IPS DF 6.9 (cell line): ENCODE measurements at regions not wholly inside any gene's neighbourhood (a gene's known extent, or its start where the extent isn't known, plus 50 kb on each side); places are given as distances from the start of the nearest gene placed in this dataset.

Experiments used
- DNase-seq: peaks from one replicate; pipeline ENCODE4 v3.0.0-alpha.2; 2013; ENCODE audit warnings: low read depth, low spot score
- H3K27ac ChIP-seq: one replicate; pipeline ENCODE4 v1.5.1; 2013; ENCODE audit warnings: low read length, control low read depth
- H3K27me3 ChIP-seq: 2 replicates; pipeline ENCODE4 v1.6.1; 2013; ENCODE audit warnings: mild to moderate bottlenecking, low read length; ENCODE audit not compliant: control insufficient read depth, insufficient read depth
- H3K36me3 ChIP-seq: 2 replicates; pipeline ENCODE4 v1.6.1; 2013; ENCODE audit warnings: low read length; ENCODE audit not compliant: control insufficient read depth, insufficient read depth
- H3K4me1 ChIP-seq: 2 replicates; pipeline ENCODE4 v1.6.1; 2013; ENCODE audit warnings: low read length; ENCODE audit not compliant: control insufficient read depth, insufficient read depth
- H3K4me3 ChIP-seq: 2 replicates; pipeline ENCODE4 v1.5.1; 2013; ENCODE audit warnings: mild to moderate bottlenecking, low read length
- H3K9me3 ChIP-seq: 2 replicates; pipeline ENCODE4 v1.6.1; 2013; ENCODE audit warnings: low read length, inconsistent platforms; ENCODE audit not compliant: control insufficient read depth, insufficient read depth
- WGBS: extraction: QIAGEN DNeasy Blood & Tissue Kit; methylation state at CpG from one replicate; pipeline ENCODE4 v1.1.7; 2013; ENCODE audit warnings: mixed read lengths, missing lambda C conversion rate; ENCODE audit not compliant: insufficient read length, insufficient coverage; 5-methylcytosine and 5-hydroxymethylcytosine counted together

GRCh38 chr10:2121929-2122328, 384.6 kb upstream of the ADARB2 start:
- Histone ChIP-seq H3K9me3 (no peaks in the 10 kb centered on the region; the same call in 1 of the 2 replicates), H3K27ac (no peak overlapping the region), H3K4me1 (no peaks in the 10 kb centered on the region; the same call in 1 of the 2 replicates), H3K4me3 (no peak overlapping the region), H3K36me3 (no peaks in the 10 kb centered on the region; the same call in 1 of the 2 replicates), H3K27me3 (no peaks in the 10 kb centered on the region)
- no CpG with 5 or more reads among the region's 5 CpGs for WGBS
- no peak for DNase-seq

GRCh38 chr10:2121315-2121714, 384.0 kb upstream of the ADARB2 start:
- Histone ChIP-seq H3K9me3 (no peaks in the 10 kb centered on the region; the same call in 1 of the 2 replicates), H3K27ac (no peak overlapping the region), H3K36me3 (no peaks in the 10 kb centered on the region; the same call in 1 of the 2 replicates), H3K4me1 (no peaks in the 10 kb centered on the region; the same call in 1 of the 2 replicates), H3K4me3 (no peak overlapping the region), H3K27me3 (no peaks in the 10 kb centered on the region)
- WGBS = no CpG with 5 or more reads among the region's 1 CpG
- no peak for DNase-seq

- no CpG with 5 or more reads among the region's 9 CpGs for WGBS
- no peaks in the 10 kb centered on the region; the same call in 1 of the 2 replicates for H3K4me1 ChIP-seq
- H3K9me3 ChIP-seq = no peaks in the 10 kb centered on the region; the same call in 1 of the 2 replicates
- DNase-seq = no peak
- H3K27me3 ChIP-seq = no peaks in the 10 kb centered on the region
- H3K4me3 ChIP-seq = no peak overlapping the region
- no peaks in the 10 kb centered on the region; the same call in 1 of the 2 replicates for H3K36me3 ChIP-seq
- H3K27ac ChIP-seq = no peak overlapping the region
Measured at GRCh38 chr10:2120746-2121145, 383.4 kb upstream of the ADARB2 start.

GRCh38 chr10:2119316-2119715, 382.0 kb upstream of the ADARB2 start:
- no CpG with 5 or more reads among the region's 6 CpGs for WGBS
- Histone ChIP-seq H3K9me3 (no peaks in the 10 kb centered on the region; the same call in 1 of the 2 replicates), H3K4me1 (no peaks in the 10 kb centered on the region; the same call in 1 of the 2 replicates), H3K27ac (no peak overlapping the region), H3K27me3 (no peaks in the 10 kb centered on the region), H3K4me3 (no peak overlapping the region), H3K36me3 (no peaks in the 10 kb centered on the region; the same call in 1 of the 2 replicates)
- no peak for DNase-seq

GRCh38 chr10:2118201-2118600, 380.9 kb upstream of the ADARB2 start:
- no peak for DNase-seq
- Histone ChIP-seq H3K4me1 (no peaks in the 10 kb centered on the region; the same call in 1 of the 2 replicates), H3K36me3 (no peaks in the 10 kb centered on the region; the same call in 1 of the 2 replicates), H3K27me3 (no peaks in the 10 kb centered on the region), H3K4me3 (no peak overlapping the region), H3K9me3 (no peaks in the 10 kb centered on the region; the same call in 1 of the 2 replicates), H3K27ac (no peak overlapping the region)
- WGBS = no CpG with 5 or more reads among the region's 3 CpGs

GRCh38 chr10:2117641-2118040, 380.3 kb upstream of the ADARB2 start:
- DNase-seq = no peak
- Histone ChIP-seq H3K27ac (no peak overlapping the region), H3K9me3 (no peaks in the 10 kb centered on the region; the same call in 1 of the 2 replicates), H3K4me1 (no peaks in the 10 kb centered on the region; the same call in 1 of the 2 replicates), H3K4me3 (no peak overlapping the region), H3K36me3 (no peaks in the 10 kb centered on the region; the same call in 1 of the 2 replicates), H3K27me3 (no peaks in the 10 kb centered on the region)
- no CpG with 5 or more reads among the region's 1 CpG for WGBS

- DNase-seq = no peak
- H3K27ac ChIP-seq = no peak overlapping the region
- no peaks in the 10 kb centered on the region; the same call in 1 of the 2 replicates for H3K4me1 ChIP-seq
- WGBS = no CpG with 5 or more reads among the region's 8 CpGs
- no peaks in the 10 kb centered on the region for H3K9me3 ChIP-seq
- no peaks in the 10 kb centered on the region for H3K27me3 ChIP-seq
- no peak overlapping the region for H3K4me3 ChIP-seq
- no peaks in the 10 kb centered on the region; the same call in 1 of the 2 replicates for H3K36me3 ChIP-seq
Measured at GRCh38 chr10:2111965-2112364, 374.6 kb upstream of the ADARB2 start.

GRCh38 chr10:2108496-2108895, 371.2 kb upstream of the ADARB2 start:
- H3K4me1 ChIP-seq = no peaks in the 10 kb centered on the region
- no peaks in the 10 kb centered on the region for H3K27me3 ChIP-seq
- H3K27ac ChIP-seq = no peak overlapping the region
- no peak for DNase-seq
- no peaks in the 10 kb centered on the region for H3K36me3 ChIP-seq
- H3K4me3 ChIP-seq = no peak overlapping the region
- H3K9me3 ChIP-seq = no peaks in the 10 kb centered on the region
- no CpG with 5 or more reads among the region's 1 CpG for WGBS

- H3K4me1 ChIP-seq = no peaks in the 10 kb centered on the region
- no peaks in the 10 kb centered on the region for H3K9me3 ChIP-seq
- no peaks in the 10 kb centered on the region for H3K36me3 ChIP-seq
- H3K27me3 ChIP-seq = no peaks in the 10 kb centered on the region
- no peak for DNase-seq
- no peak overlapping the region for H3K4me3 ChIP-seq
- no CpG with 5 or more reads among the region's 2 CpGs for WGBS
- H3K27ac ChIP-seq = no peak overlapping the region
Measured at GRCh38 chr10:2106641-2107040, 369.3 kb upstream of the ADARB2 start.

GRCh38 chr10:2099321-2099720, 362.0 kb upstream of the ADARB2 start:
- H3K27me3 ChIP-seq = no peaks in the 10 kb centered on the region
- no peak for DNase-seq
- WGBS = no CpG with 5 or more reads among the region's 16 CpGs
- H3K4me1 ChIP-seq = no peaks in the 10 kb centered on the region
- H3K9me3 ChIP-seq = no peaks in the 10 kb centered on the region
- H3K27ac ChIP-seq = no peak overlapping the region
- no peak overlapping the region for H3K4me3 ChIP-seq
- H3K36me3 ChIP-seq = no peaks in the 10 kb centered on the region

- WGBS = no CpG with 5 or more reads among the region's 10 CpGs
- Histone ChIP-seq H3K27me3 (no peaks in the 10 kb centered on the region), H3K36me3 (no peaks in the 10 kb centered on the region), H3K4me3 (no peak overlapping the region), H3K27ac (no peak overlapping the region), H3K9me3 (no peaks in the 10 kb centered on the region), H3K4me1 (no peaks in the 10 kb centered on the region)
- DNase-seq = no peak
Measured at GRCh38 chr10:2097937-2098336, 360.6 kb upstream of the ADARB2 start.
